HCT116 (cell line): ENCODE measurements at regions not wholly inside any gene's neighbourhood (a gene's known extent, or its start where the extent isn't known, plus 50 kb on each side); places are given as distances from the start of the nearest gene placed in this dataset.

ENCODE experiments used
- ATAC-seq: fragments of 200-7000 bp; cut with Tn5 transposase; 2 replicates; pipeline ENCODE4 v1.9.1; 2020; ENCODE audit warnings: mild to moderate bottlenecking, moderate library complexity
- BruUV-seq: library from RNA; stranded (reverse); fragments of 400-500 nt; replicated peaks from 2 replicates; lab custom pipeline; 2021; lab: Mats Ljungman, UMichigan
- CTCF ChIA-PET: fragments of 300-600 bp; sonication (Branson Sonifier 250); formaldehyde crosslinking; loops from one replicate; lab custom pipeline; 2021; ENCODE audit warnings: antibody characterized with exemption; lab: Charles Lee
- POLR2A ChIA-PET: fragments of 300-600, 350-600 bp; sonication (Branson Sonifier 250); formaldehyde crosslinking; loops from one replicate; lab custom pipeline; 2021; ENCODE audit warnings: antibody characterized with exemption; lab: Charles Lee
- RAD21 ChIA-PET, 2 experiments: fragments of 300-600 bp; sonication (Branson Sonifier 250); formaldehyde crosslinking; loops; one replicate each; lab custom pipeline; 2023; ENCODE audit warnings: low total read pairs in 2 of 2; ENCODE audit not compliant: uncharacterized antibody in 2 of 2, unreplicated experiment in 2 of 2, low non-redundant PET in 1 of 2; lab: Charles Lee
- DNase-seq: peaks from one replicate; pipeline ENCODE4 v3.0.0-alpha.2; 2010; ENCODE audit warnings: low read depth, low spot score
- H2AFZ ChIP-seq: fragments of 200-600 bp; shearing (Covaris generic), sonication (generic); 2 replicates; pipeline ENCODE4 v1.6.1; 2017; ENCODE audit warnings: low read depth, mixed run types, mixed read lengths, antibody characterized with exemption, low read length; ENCODE audit not compliant: poor library complexity, severe bottlenecking
- H3K27ac ChIP-seq: 2 replicates; pipeline ENCODE4 v1.5.1; 2012; ENCODE audit warnings: low read depth, low read length
- H3K27me3 ChIP-seq: fragments of 200-600 bp; sonication (generic); 2 replicates; pipeline ENCODE4 v1.6.1; 2016; ENCODE audit warnings: mixed run types, low read length, mixed read lengths; ENCODE audit not compliant: insufficient read depth
- H3K36me3 ChIP-seq, 2 experiments: fragments of 200-500 bp in 1 of 2; fragments of 200-600 bp in 1 of 2; sonication (Bioruptor generic) in 1 of 2; sonication (generic) in 1 of 2; 2 replicates each; pipeline versions ENCODE4 v1.5.1 to v1.6.1; 2014 to 2016; ENCODE audit warnings: low read length in 2 of 2, inconsistent platforms in 1 of 2, mixed read lengths in 1 of 2, mixed run types in 1 of 2; ENCODE audit not compliant: insufficient read depth in 2 of 2, control insufficient read depth in 1 of 2
- H3K4me1 ChIP-seq, 2 experiments: fragments of 200-600 bp in 1 of 2; sonication (generic) in 1 of 2; 2 replicates each; pipeline versions ENCODE4 v1.5.1 to v1.6.1; 2012 to 2017; ENCODE audit warnings: low read length in 2 of 2, inconsistent platforms in 1 of 2, mild to moderate bottlenecking in 1 of 2, mixed read lengths in 1 of 2, mixed run types in 1 of 2, moderate library complexity in 1 of 2; ENCODE audit not compliant: insufficient read depth in 2 of 2, control insufficient read depth in 1 of 2
- H3K4me2 ChIP-seq: fragments of 200-600 bp; sonication (generic); 2 replicates; pipeline ENCODE4 v1.6.1; 2017; ENCODE audit warnings: mixed run types, low read length, mixed read lengths
- H3K4me3 ChIP-seq, 2 experiments: fragments of 200-600 bp in 1 of 2; sonication (generic) in 1 of 2; replicated peaks in 1 of 2; 2 replicates each; pipeline ENCODE4 v1.5.1; 2011 to 2016; ENCODE audit warnings: low read length in 2 of 2, control low read depth in 1 of 2, low read depth in 1 of 2, mild to moderate bottlenecking in 1 of 2, mixed read lengths in 1 of 2, mixed run types in 1 of 2
- H3K79me2 ChIP-seq: fragments of 200-600 bp; sonication (generic); 2 replicates; pipeline ENCODE4 v1.6.1; 2017; ENCODE audit warnings: mild to moderate bottlenecking, mixed run types, low read length, moderate library complexity, mixed read lengths; ENCODE audit not compliant: insufficient read depth
- H3K9ac ChIP-seq: fragments of 200-600 bp; sonication (generic); 2 replicates; pipeline ENCODE4 v1.6.1; 2016; ENCODE audit warnings: low read length, mixed read lengths
- H3K9me2 ChIP-seq: fragments of 200-600 bp; sonication (generic), shearing (Covaris generic); 2 replicates; pipeline ENCODE4 v1.6.1; 2017; ENCODE audit warnings: mixed run types, mild to moderate bottlenecking, moderate library complexity; ENCODE audit not compliant: insufficient read depth
- H3K9me3 ChIP-seq, 2 experiments: fragments of 200-500 bp in 1 of 2; fragments of 200-600 bp in 1 of 2; sonication (Bioruptor generic) in 1 of 2; sonication (generic) in 1 of 2; 2 replicates each; pipeline ENCODE4 v1.6.1; 2014 to 2017; ENCODE audit warnings: low read length in 2 of 2, mixed read lengths in 2 of 2, inconsistent platforms in 1 of 2, low read depth in 1 of 2, mild to moderate bottlenecking in 1 of 2, mixed run types in 1 of 2, moderate library complexity in 1 of 2; ENCODE audit not compliant: control insufficient read depth in 1 of 2, insufficient read depth in 1 of 2
- H4K20me1 ChIP-seq: fragments of 200-600 bp; sonication (generic), shearing (Covaris generic); 2 replicates; pipeline ENCODE4 v1.6.1; 2017; ENCODE audit warnings: mixed run types, mild to moderate bottlenecking, moderate library complexity; ENCODE audit not compliant: insufficient read depth
- CBX3 ChIP-seq: IDR thresholded peaks from 2 replicates; pipeline ENCODE4 v1.6.1; 2012; ENCODE audit warnings: low read depth
- CEBPB ChIP-seq: IDR thresholded peaks from 2 replicates; pipeline ENCODE4 v1.6.1; 2012; ENCODE audit warnings: low read depth
- EGR1 ChIP-seq: IDR thresholded peaks from 2 replicates; pipeline ENCODE4 v1.6.1; 2012; ENCODE audit warnings: low read depth
- EZH2phosphoT487 ChIP-seq: fragments of 200-600 bp; IDR thresholded peaks from 2 replicates; pipeline ENCODE4 v1.6.1; 2018; ENCODE audit warnings: antibody characterized with exemption, borderline replicate concordance
- POLR2A ChIP-seq: IDR thresholded peaks from 2 replicates; pipeline ENCODE4 v1.7.0; 2011; ENCODE audit warnings: borderline replicate concordance; ENCODE audit not compliant: insufficient read depth, insufficient read length; ENCODE audit errors: extremely low read depth
- POLR2AphosphoS5 ChIP-seq: IDR thresholded peaks from 2 replicates; pipeline ENCODE4 v1.6.1; 2011; ENCODE audit warnings: mild to moderate bottlenecking, low read depth, low read length, moderate library complexity
- RAD21 ChIP-seq: IDR thresholded peaks from 2 replicates; pipeline ENCODE4 v1.6.1; 2012; ENCODE audit warnings: low read depth, mild to moderate bottlenecking
- SIN3A ChIP-seq: IDR thresholded peaks from 2 replicates; pipeline ENCODE4 v1.6.1; 2012; ENCODE audit warnings: low read depth
- SP1 ChIP-seq: IDR thresholded peaks from 2 replicates; pipeline ENCODE4 v1.6.1; 2012; ENCODE audit warnings: low read depth
- TCF7L2 ChIP-seq: IDR thresholded peaks from 2 replicates; pipeline ENCODE4 v1.7.0; 2011; ENCODE audit warnings: borderline replicate concordance, inconsistent platforms; ENCODE audit not compliant: insufficient read depth, insufficient read length; ENCODE audit errors: extremely low read depth
- YY1 ChIP-seq: IDR thresholded peaks from 2 replicates; pipeline ENCODE4 v1.6.1; 2011; ENCODE audit warnings: low read length, low read depth, moderate library complexity, mild to moderate bottlenecking; ENCODE audit not compliant: insufficient replicate concordance; ENCODE audit errors: extremely low read depth
- ZFX ChIP-seq: fragments of 450-650 bp; IDR thresholded peaks from 2 replicates; pipeline ENCODE4 v1.6.1; 2017
- ZNF274 ChIP-seq: fragments of 200-500 bp; sonication (Bioruptor generic); IDR thresholded peaks from 2 replicates; pipeline ENCODE4 v1.6.1; 2014; ENCODE audit warnings: mild to moderate bottlenecking, low read depth, low read length, inconsistent platforms
- intact Hi-C: fragments of 100-400 bp; cut with micrococcal nuclease; formaldehyde crosslinking; loops from 2 replicates; pipeline ENCODE4 v1.10.0; 2022
- TF ChIP-seq, protein P1 (sequence below): IDR thresholded peaks from 2 replicates; pipeline ENCODE4 v1.6.1; 2012
- TF ChIP-seq, protein P2 (sequence below): IDR thresholded peaks from 2 replicates; pipeline ENCODE4 v1.6.1; 2012; ENCODE audit warnings: low read depth
- TF ChIP-seq, protein P3 (sequence below), 3 experiments: fragments of 200-600 bp in 1 of 3; sonication (generic) in 1 of 3; IDR thresholded peaks in 2 of 3; conservative IDR thresholded peaks in 1 of 3; 2 replicates each; pipeline ENCODE4 v1.5.1; 2012 to 2017; ENCODE audit warnings: low read depth in 2 of 3, low read length in 2 of 3, antibody characterized with exemption in 1 of 3, borderline replicate concordance in 1 of 3, control low read depth in 1 of 3, mild to moderate bottlenecking in 1 of 3, mixed read lengths in 1 of 3, mixed run types in 1 of 3, moderate library complexity in 1 of 3; ENCODE audit not compliant: insufficient read depth in 1 of 3

DNA sequence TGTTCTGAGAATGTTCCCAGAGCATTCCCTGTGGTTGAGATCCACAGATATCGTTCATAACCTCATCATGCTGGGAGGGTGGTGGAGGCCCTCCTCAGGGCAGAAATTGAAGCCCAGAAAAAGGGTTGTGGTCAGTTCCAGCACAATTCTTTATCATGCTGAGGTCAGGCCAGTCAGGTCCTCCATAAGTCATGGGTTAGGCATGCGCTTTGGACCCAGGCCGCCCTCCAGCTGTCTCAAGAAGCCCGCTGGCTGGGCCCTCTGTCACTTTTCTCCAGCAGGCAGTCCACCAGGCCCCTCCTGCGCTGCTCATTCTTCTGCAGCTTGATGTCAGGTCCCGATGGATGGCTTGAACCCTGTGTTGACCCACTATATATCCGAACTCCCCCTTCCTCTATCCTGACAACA lies 151.1 kb upstream of the NT5C1B start:
- Histone ChIP-seq H3K79me2 (no peaks in the 10 kb centered on the region), H3K9me3 (no peaks in the 10 kb centered on the region), H3K27ac (no peak overlapping the region), H3K4me2 (no peak overlapping the region), H3K9me2 (no peaks in the 10 kb centered on the region), H3K4me1 (no peaks in the 10 kb centered on the region), H2AFZ (no peak overlapping the region), H4K20me1 (no peaks in the 10 kb centered on the region; the same call in 1 of the 2 replicates), H3K9ac (no peak overlapping the region), H3K4me3 (no peak overlapping the region), H3K36me3 (no peaks in the 10 kb centered on the region), H3K27me3 (no peaks in the 10 kb centered on the region; the same call in 1 of the 2 replicates)
- no peak for ATAC-seq
- ChIA-PET POLR2A (no interaction called here), CTCF (no interaction called here), RAD21 (no interaction called here)
- no TSS peak for BruUV-seq
- TF ChIP-seq EGR1 (no peak), POLR2A (no peak), CBX3 (no peak), ZNF274 (no peak), SIN3A (no peak), RAD21 (no peak), ZFX (no peak), SP1 (no peak), YY1 (no peak), POLR2AphosphoS5 (no peak), EZH2phosphoT487 (no peak), TCF7L2 (no peak), CEBPB (no peak)
- TF ChIP-seq, protein P1, sequence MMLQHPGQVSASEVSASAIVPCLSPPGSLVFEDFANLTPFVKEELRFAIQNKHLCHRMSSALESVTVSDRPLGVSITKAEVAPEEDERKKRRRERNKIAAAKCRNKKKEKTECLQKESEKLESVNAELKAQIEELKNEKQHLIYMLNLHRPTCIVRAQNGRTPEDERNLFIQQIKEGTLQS = no peak
- TF ChIP-seq, protein P2, sequence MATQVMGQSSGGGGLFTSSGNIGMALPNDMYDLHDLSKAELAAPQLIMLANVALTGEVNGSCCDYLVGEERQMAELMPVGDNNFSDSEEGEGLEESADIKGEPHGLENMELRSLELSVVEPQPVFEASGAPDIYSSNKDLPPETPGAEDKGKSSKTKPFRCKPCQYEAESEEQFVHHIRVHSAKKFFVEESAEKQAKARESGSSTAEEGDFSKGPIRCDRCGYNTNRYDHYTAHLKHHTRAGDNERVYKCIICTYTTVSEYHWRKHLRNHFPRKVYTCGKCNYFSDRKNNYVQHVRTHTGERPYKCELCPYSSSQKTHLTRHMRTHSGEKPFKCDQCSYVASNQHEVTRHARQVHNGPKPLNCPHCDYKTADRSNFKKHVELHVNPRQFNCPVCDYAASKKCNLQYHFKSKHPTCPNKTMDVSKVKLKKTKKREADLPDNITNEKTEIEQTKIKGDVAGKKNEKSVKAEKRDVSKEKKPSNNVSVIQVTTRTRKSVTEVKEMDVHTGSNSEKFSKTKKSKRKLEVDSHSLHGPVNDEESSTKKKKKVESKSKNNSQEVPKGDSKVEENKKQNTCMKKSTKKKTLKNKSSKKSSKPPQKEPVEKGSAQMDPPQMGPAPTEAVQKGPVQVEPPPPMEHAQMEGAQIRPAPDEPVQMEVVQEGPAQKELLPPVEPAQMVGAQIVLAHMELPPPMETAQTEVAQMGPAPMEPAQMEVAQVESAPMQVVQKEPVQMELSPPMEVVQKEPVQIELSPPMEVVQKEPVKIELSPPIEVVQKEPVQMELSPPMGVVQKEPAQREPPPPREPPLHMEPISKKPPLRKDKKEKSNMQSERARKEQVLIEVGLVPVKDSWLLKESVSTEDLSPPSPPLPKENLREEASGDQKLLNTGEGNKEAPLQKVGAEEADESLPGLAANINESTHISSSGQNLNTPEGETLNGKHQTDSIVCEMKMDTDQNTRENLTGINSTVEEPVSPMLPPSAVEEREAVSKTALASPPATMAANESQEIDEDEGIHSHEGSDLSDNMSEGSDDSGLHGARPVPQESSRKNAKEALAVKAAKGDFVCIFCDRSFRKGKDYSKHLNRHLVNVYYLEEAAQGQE = no peak
- TF ChIP-seq, protein P3, sequence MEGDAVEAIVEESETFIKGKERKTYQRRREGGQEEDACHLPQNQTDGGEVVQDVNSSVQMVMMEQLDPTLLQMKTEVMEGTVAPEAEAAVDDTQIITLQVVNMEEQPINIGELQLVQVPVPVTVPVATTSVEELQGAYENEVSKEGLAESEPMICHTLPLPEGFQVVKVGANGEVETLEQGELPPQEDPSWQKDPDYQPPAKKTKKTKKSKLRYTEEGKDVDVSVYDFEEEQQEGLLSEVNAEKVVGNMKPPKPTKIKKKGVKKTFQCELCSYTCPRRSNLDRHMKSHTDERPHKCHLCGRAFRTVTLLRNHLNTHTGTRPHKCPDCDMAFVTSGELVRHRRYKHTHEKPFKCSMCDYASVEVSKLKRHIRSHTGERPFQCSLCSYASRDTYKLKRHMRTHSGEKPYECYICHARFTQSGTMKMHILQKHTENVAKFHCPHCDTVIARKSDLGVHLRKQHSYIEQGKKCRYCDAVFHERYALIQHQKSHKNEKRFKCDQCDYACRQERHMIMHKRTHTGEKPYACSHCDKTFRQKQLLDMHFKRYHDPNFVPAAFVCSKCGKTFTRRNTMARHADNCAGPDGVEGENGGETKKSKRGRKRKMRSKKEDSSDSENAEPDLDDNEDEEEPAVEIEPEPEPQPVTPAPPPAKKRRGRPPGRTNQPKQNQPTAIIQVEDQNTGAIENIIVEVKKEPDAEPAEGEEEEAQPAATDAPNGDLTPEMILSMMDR (IDR thresholded peaks at IDR 0.05 in 2 of 3, conservative IDR thresholded peaks at IDR 0.05 in 1 of 3; ENCODE audit: borderline replicate concordance in 1 of 3, insufficient read depth in 1 of 3, low read depth in 2 of 3, low read length in 2 of 3) = no peak
- intact Hi-C loops = loop anchor here (10.0 kb wide), 1 partner anchor 1004 kb away; no protein-coding TSS in a partner anchor
- DNase-seq = no peak
